Coronary artery (tissue), 2 donors: ENCODE measurements at regions not wholly inside any gene's neighbourhood (a gene's known extent, or its start where the extent isn't known, plus 50 kb on each side); places are given as distances from the start of the nearest gene placed in this dataset.

Experiments used
- DNase-seq: peaks from one replicate; pipeline ENCODE4 v3.0.0-alpha.2; 2017; ENCODE audit warnings: low spot score
- H3K27ac ChIP-seq, 2 donors: fragments of 200-600 bp; sonication (generic); one replicate each; pipeline ENCODE4 v1.5.1; 2016 to 2019
- H3K4me3 ChIP-seq: fragments of 200-600 bp; sonication (generic); 2 replicates; pipeline ENCODE4 v1.5.1; 2016; ENCODE audit warnings: mild to moderate bottlenecking, moderate library complexity
- CTCF ChIP-seq: fragments of 200-600 bp; sonication (generic); IDR thresholded peaks from one replicate; pipeline ENCODE4 v1.5.1; 2019; ENCODE audit warnings: antibody characterized with exemption

GRCh38 chr6:28719275-28719940 lies 193.7 kb downstream of the GPX5 start:
- H3K27ac ChIP-seq, result no peak overlapping the region
- no peak for DNase-seq
- no peak overlapping the region for H3K4me3 ChIP-seq
- TF ChIP-seq CTCF, result no peak

- no peak for DNase-seq
- no peak for TF ChIP-seq CTCF
- Histone ChIP-seq H3K4me3 (no peak overlapping the region), H3K27ac (no peak overlapping the region)
These were observed 194.9 kb downstream of the GPX5 start for GRCh38 chr6:28720357-28721231.

- DNase-seq, result no peak
- Histone ChIP-seq H3K27ac (no peak overlapping the region), H3K4me3 (no peak overlapping the region)
- TF ChIP-seq CTCF, result no peak
These were observed 195.7 kb downstream of the GPX5 start for GRCh38 chr6:28721372-28721771.

GRCh38 chr6:28724395-28724794 lies 198.7 kb downstream of the GPX5 start:
- no peak for TF ChIP-seq CTCF
- DNase-seq, result no peak
- no peak overlapping the region for H3K27ac ChIP-seq

GRCh38 chr6:28725274-28725809 lies 198.4 kb downstream of the TRIM27 start:
- TF ChIP-seq CTCF, result no peak
- H3K27ac ChIP-seq, result no peak overlapping the region
- H3K4me3 ChIP-seq, result no peak overlapping the region

More at GRCh38 chr6:28724395-28724794, 198.7 kb downstream of the GPX5 start:
- no peak overlapping the region for H3K4me3 ChIP-seq

GRCh38 chr6:28725890-28726348 lies 197.9 kb downstream of the TRIM27 start:
- H3K27ac ChIP-seq, result no peak overlapping the region
- no peak for DNase-seq
- no peak for TF ChIP-seq CTCF
- no peak overlapping the region for H3K4me3 ChIP-seq

More at GRCh38 chr6:28725274-28725809, 198.4 kb downstream of the TRIM27 start:
- no peak for DNase-seq
